ENCODE measurements at regions not wholly inside any gene's neighbourhood (a gene's known extent, or its start where the extent isn't known, plus 50 kb on each side); places are given as distances from the start of the nearest gene placed in this dataset.

DNA sequence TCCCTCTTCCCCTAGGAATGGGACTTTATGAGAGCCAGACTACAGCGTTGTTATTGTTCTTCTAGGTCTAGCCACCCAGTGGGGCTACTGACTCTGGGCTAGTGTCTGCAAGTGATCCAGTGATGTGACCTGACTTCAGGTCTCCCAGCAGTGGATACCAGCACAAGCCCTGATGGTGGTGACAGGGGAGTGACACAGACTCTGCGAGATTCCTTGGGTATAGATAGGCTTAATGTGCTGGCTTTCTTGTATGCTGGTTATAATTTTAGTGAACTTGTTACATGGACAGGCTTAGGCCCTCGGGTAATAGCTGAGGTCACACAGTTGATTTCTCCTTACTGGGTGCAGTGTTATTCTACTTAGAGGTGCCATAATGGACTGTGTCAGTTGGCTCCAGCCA, 106.9 kb downstream of the TBC1D30 start:
- WGBS, 3 donors: 90 to 97% (median 90%) methylated on average over 3 of the region's 3 CpGs
- H3K9me3 ChIP-seq: no peaks in the 10 kb centered on the region
- H3K4me3 ChIP-seq: no peak overlapping the region
- ATAC-seq (no peak), DNase-seq (no peak)
- no peaks in the 10 kb centered on the region for H3K36me3 ChIP-seq (ENCODE audit: insufficient read depth in 1 of 2, low read depth in 1 of 2)
- TF ChIP-seq, protein P1, sequence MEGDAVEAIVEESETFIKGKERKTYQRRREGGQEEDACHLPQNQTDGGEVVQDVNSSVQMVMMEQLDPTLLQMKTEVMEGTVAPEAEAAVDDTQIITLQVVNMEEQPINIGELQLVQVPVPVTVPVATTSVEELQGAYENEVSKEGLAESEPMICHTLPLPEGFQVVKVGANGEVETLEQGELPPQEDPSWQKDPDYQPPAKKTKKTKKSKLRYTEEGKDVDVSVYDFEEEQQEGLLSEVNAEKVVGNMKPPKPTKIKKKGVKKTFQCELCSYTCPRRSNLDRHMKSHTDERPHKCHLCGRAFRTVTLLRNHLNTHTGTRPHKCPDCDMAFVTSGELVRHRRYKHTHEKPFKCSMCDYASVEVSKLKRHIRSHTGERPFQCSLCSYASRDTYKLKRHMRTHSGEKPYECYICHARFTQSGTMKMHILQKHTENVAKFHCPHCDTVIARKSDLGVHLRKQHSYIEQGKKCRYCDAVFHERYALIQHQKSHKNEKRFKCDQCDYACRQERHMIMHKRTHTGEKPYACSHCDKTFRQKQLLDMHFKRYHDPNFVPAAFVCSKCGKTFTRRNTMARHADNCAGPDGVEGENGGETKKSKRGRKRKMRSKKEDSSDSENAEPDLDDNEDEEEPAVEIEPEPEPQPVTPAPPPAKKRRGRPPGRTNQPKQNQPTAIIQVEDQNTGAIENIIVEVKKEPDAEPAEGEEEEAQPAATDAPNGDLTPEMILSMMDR (IDR thresholded peaks at IDR 0.05): no peak
- H3K4me1 ChIP-seq: no peaks in the 10 kb centered on the region
- H3K27me3 ChIP-seq (ENCODE audit: insufficient read depth in 3 of 3, low read length in 2 of 3): no peaks in the 10 kb centered on the region
- H3K27ac ChIP-seq: no peak overlapping the region
- intact Hi-C loops (cut with DNase I): no loop called here

DNA sequence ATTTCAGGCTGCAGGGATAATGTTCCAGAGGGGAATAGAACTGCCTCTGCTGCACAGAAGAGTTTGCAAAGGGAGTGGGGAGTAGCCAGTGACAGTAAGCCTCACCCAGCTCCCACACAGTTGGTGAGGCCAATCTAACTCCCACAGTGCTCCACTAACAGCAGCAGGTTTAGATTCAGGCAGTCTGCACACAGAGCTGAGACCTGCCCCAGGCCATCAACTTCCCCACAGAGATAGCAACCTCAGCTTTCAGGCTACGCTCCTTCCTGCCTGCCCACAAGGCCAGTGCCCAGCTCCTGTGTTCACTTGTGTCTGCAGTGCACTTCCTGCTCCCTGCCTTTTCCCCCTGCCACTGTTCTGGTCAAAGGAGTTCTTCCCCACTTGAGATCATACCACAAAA, 107.5 kb downstream of the TBC1D30 start:
- intact Hi-C loops (cut with DNase I): no loop called here
- Histone ChIP-seq H3K27ac (no peak overlapping the region), H3K27me3 (ENCODE audit: insufficient read depth in 3 of 3, low read length in 2 of 3) (no peaks in the 10 kb centered on the region), H3K4me1 (no peaks in the 10 kb centered on the region), H3K36me3 (ENCODE audit: insufficient read depth in 1 of 2, low read depth in 1 of 2) (no peaks in the 10 kb centered on the region), H3K9me3 (no peaks in the 10 kb centered on the region), H3K4me3 (no peak overlapping the region)
- ATAC-seq (no peak), DNase-seq (no peak)
- 89 to 98% (median 92%) methylated on average over 1 of the region's 1 CpG for WGBS, 3 donors
- TF ChIP-seq, protein P1 (IDR thresholded peaks at IDR 0.05): no peak

DNA sequence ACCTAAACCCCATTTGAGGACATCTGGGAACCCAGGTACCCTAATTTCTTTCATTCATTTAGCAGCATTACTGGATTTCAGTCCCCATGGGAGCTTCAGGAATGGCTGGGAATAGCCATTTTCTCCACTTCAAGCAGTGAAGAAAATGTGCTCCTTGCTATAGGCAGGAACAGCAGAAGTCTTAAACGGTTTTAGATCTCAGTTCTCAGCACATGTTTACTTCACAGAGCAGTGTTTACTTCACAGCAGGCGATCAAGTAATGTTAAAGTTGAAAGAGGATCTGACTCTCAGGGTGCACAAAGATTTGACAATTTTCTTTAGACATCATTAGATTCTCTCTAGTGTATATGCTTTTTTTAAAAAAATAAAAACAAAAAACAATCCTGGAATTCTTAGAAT, 109.3 kb downstream of the TBC1D30 start:
- intact Hi-C loops (cut with DNase I): no loop called here
- Histone ChIP-seq H3K9me3 (no peaks in the 10 kb centered on the region), H3K27me3 (ENCODE audit: insufficient read depth in 3 of 3, low read length in 2 of 3) (peaks cover 0 to 5% (median 0%) of the 10 kb centered on the region in 3 donors), H3K4me3 (no peak overlapping the region), H3K4me1 (no peaks in the 10 kb centered on the region), H3K27ac (no peak overlapping the region), H3K36me3 (ENCODE audit: insufficient read depth in 1 of 2, low read depth in 1 of 2) (no peaks in the 10 kb centered on the region)
- DNase-seq (no peak), ATAC-seq (no peak)
- TF ChIP-seq, protein P1 (IDR thresholded peaks at IDR 0.05): no peak
- WGBS, 3 donors: 44 to 49% (median 45%) methylated on average over 2 of the region's 2 CpGs

DNA sequence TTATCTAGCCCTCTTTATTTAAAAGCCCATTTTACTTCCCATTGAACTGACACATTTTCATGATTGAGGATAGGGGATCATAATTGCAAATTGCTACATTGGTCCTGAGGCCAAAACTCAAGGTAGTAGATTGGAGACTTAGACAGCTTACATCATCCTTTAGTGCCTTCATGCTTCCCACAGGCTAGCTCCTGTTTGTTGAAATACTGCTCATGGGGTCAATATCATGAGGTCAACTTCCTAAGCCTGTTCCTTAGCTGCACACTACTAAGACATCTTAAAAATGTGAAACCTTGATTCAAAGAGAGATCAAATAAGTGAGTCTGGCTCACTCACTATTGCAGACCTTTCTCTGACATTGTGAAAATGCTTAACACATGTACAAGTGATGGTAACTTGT, 113.0 kb downstream of the TBC1D30 start:
- DNase-seq: no peak
- no peak overlapping the region for H3K4me3 ChIP-seq
- TF ChIP-seq, protein P1 (IDR thresholded peaks at IDR 0.05): no peak
- no peak overlapping the region for H3K27ac ChIP-seq
- H3K27me3 ChIP-seq (ENCODE audit: insufficient read depth in 3 of 3, low read length in 2 of 3): peaks cover 0 to 5% (median 0%) of the 10 kb centered on the region in 3 donors
- no peak for ATAC-seq
- intact Hi-C loops (cut with DNase I): no loop called here
- H3K9me3 ChIP-seq: no peaks in the 10 kb centered on the region
- H3K36me3 ChIP-seq (ENCODE audit: insufficient read depth in 1 of 2, low read depth in 1 of 2): no peaks in the 10 kb centered on the region
- no peaks in the 10 kb centered on the region for H3K4me1 ChIP-seq

DNA sequence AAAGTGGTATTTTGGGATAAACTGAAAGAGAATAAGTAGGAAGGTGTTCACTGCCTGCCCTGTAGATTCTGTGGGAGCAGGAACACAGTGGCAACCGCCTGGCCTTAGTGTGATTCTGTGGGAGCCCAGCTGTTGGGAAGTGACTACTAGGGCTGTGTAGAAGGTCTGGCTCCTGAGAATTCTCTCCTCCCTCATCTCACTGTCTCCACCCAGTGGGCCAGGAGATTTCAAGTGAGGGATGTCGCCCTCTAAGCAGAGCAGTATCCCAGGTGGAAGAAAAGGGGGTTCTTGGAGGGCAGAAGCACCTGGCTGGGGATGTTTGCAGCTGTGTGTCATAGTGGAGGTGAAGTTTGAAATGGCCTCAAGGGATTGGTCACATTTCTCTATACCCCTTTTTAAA, 113.7 kb downstream of the TBC1D30 start:
- H3K27me3 ChIP-seq (ENCODE audit: insufficient read depth in 3 of 3, low read length in 2 of 3): peaks cover 0 to 5% (median 0%) of the 10 kb centered on the region in 3 donors
- ATAC-seq (no peak), DNase-seq (no peak)
- no peaks in the 10 kb centered on the region for H3K9me3 ChIP-seq
- no peak overlapping the region for H3K27ac ChIP-seq
- WGBS, 3 donors: 64 to 86% (median 76%) methylated on average over 2 of the region's 2 CpGs
- intact Hi-C loops (cut with DNase I): no loop called here
- H3K36me3 ChIP-seq (ENCODE audit: insufficient read depth in 1 of 2, low read depth in 1 of 2): no peaks in the 10 kb centered on the region
- TF ChIP-seq, protein P1 (IDR thresholded peaks at IDR 0.05): no peak
- no peak overlapping the region for H3K4me3 ChIP-seq
- H3K4me1 ChIP-seq: no peaks in the 10 kb centered on the region

All from psoas muscle (tissue), 7 donors.